Brain microvascular endothelial cell (primary cell): ENCODE measurements at regions not wholly inside any gene's neighbourhood (a gene's known extent, or its start where the extent isn't known, plus 50 kb on each side); places are given as distances from the start of the nearest gene placed in this dataset.

Experiments used
- DNase-seq: peaks from one replicate; pipeline ENCODE4 v3.0.0-alpha.2; 2020
- H3K27ac ChIP-seq: fragments of 250-450 bp; sonication (Bioruptor Pico); 2 replicates; pipeline ENCODE4 v1.5.1; 2020; ENCODE audit warnings: mild to moderate bottlenecking, moderate library complexity
- H3K27me3 ChIP-seq: fragments of 250-450 bp; sonication (Bioruptor Pico); replicated peaks from 2 replicates; pipeline ENCODE4 v1.5.1; 2020; ENCODE audit warnings: mild to moderate bottlenecking
- H3K36me3 ChIP-seq: fragments of 250-450 bp; sonication (Bioruptor Pico); replicated peaks from 2 replicates; pipeline ENCODE4 v1.5.1; 2020; ENCODE audit warnings: mild to moderate bottlenecking
- H3K4me3 ChIP-seq: 2 replicates; pipeline ENCODE4 v1.5.1; 2011; ENCODE audit warnings: low read depth, mild to moderate bottlenecking, control low read depth, low read length, moderate library complexity
- CTCF ChIP-seq: IDR thresholded peaks from 2 replicates; pipeline ENCODE4 v1.5.1; 2011; ENCODE audit warnings: low read depth, mild to moderate bottlenecking, moderate library complexity, low read length, control low read depth, inconsistent platforms; ENCODE audit errors: missing control alignments
- in situ Hi-C: cut with HindIII; loops from 2 replicates; pipeline ENCODE4 v1.10.0; 2017; ENCODE audit warnings: low sequenced_read_pairs, low pct_ligation_motif_present

GRCh38 chr2:19454125-19454524 is 95.7 kb upstream of the OSR1 start:
- in situ Hi-C loops, result no loop called here
- no peaks in the 10 kb centered on the region for H3K27me3 ChIP-seq
- DNase-seq, result no peak
- H3K4me3 ChIP-seq, result no peak overlapping the region
- H3K27ac ChIP-seq, result no peak overlapping the region
- TF ChIP-seq CTCF, result no peak
- H3K36me3 ChIP-seq, result no peaks in the 10 kb centered on the region

GRCh38 chr2:19442731-19443130 is 84.3 kb upstream of the OSR1 start:
- Histone ChIP-seq H3K27me3 (no peaks in the 10 kb centered on the region), H3K4me3 (no peak overlapping the region), H3K27ac (no peak overlapping the region), H3K36me3 (no peaks in the 10 kb centered on the region)
- DNase-seq, result no peak
- no peak for TF ChIP-seq CTCF
- in situ Hi-C loops, result no loop called here

GRCh38 chr2:19439081-19439480 is 80.7 kb upstream of the OSR1 start:
- Histone ChIP-seq H3K27me3 (no peaks in the 10 kb centered on the region), H3K36me3 (no peaks in the 10 kb centered on the region), H3K4me3 (no peak overlapping the region), H3K27ac (no peak overlapping the region)
- TF ChIP-seq CTCF, result no peak
- in situ Hi-C loops, result no loop called here
- DNase-seq, result no peak

- no peak overlapping the region for H3K27ac ChIP-seq
- TF ChIP-seq CTCF, result no peak
- in situ Hi-C loops, result no loop called here
- no peaks in the 10 kb centered on the region for H3K27me3 ChIP-seq
- H3K36me3 ChIP-seq, result no peaks in the 10 kb centered on the region
- DNase-seq, result no peak
- no peak overlapping the region for H3K4me3 ChIP-seq
Measured at GRCh38 chr2:19435815-19436214, 77.4 kb upstream of the OSR1 start.

- Histone ChIP-seq H3K36me3 (no peaks in the 10 kb centered on the region), H3K27me3 (no peaks in the 10 kb centered on the region), H3K4me3 (no peak overlapping the region), H3K27ac (no peak overlapping the region)
- no peak for DNase-seq
- in situ Hi-C loops, result no loop called here
- TF ChIP-seq CTCF, result no peak
Measured at GRCh38 chr2:19434413-19434812, 76.0 kb upstream of the OSR1 start.

GRCh38 chr2:19426941-19427340 is 68.5 kb upstream of the OSR1 start:
- DNase-seq, result no peak
- Histone ChIP-seq H3K27ac (no peak overlapping the region), H3K36me3 (no peaks in the 10 kb centered on the region), H3K4me3 (no peak overlapping the region), H3K27me3 (no peaks in the 10 kb centered on the region)
- TF ChIP-seq CTCF, result no peak
- in situ Hi-C loops, result no loop called here
